IPS-NIHi7 (cell line): ENCODE measurements at regions not wholly inside any gene's neighbourhood (a gene's known extent, or its start where the extent isn't known, plus 50 kb on each side); places are given as distances from the start of the nearest gene placed in this dataset.
A peak's percentile ranks its signal among the peaks of the same experiment; 100 is the strongest.
"Not testable (repeated sequence)": the region's sequence is repeated elsewhere in the genome, so short reads cannot be mapped to it uniquely, and the experiment has no call there.

Source experiments
- DNase-seq: peaks from one replicate; pipeline ENCODE4 v3.0.0; 2012; ENCODE audit warnings: mixed read lengths; ENCODE audit errors: extremely low spot score

- DNase-seq, result no peak
Measured at GRCh38 chr10:2921956-2922680, 145.2 kb upstream of the PFKP start.

GRCh38 chr10:2920637-2921036 lies 146.7 kb upstream of the PFKP start:
- DNase-seq, result no peak

- DNase-seq, result no peak
Measured at GRCh38 chr10:2920168-2920567, 147.2 kb upstream of the PFKP start.

GRCh38 chr10:2919016-2919415 lies 148.3 kb upstream of the PFKP start:
- no peak for DNase-seq

GRCh38 chr10:2918489-2918888 lies 148.9 kb upstream of the PFKP start:
- no peak for DNase-seq

- DNase-seq, result peak; percentile 27
Measured at GRCh38 chr10:2917926-2918325, 149.4 kb upstream of the PFKP start.

GRCh38 chr10:2915412-2915811 lies 151.9 kb upstream of the PFKP start:
- DNase-seq, result no peak

GRCh38 chr10:2914741-2915140 lies 152.6 kb upstream of the PFKP start:
- DNase-seq, result no peak

GRCh38 chr10:2913474-2913873 lies 153.9 kb upstream of the PFKP start:
- no peak for DNase-seq

- no peak for DNase-seq
Measured at GRCh38 chr10:2910656-2911055, 156.7 kb upstream of the PFKP start.

GRCh38 chr10:2909921-2910320 lies 157.4 kb upstream of the PFKP start:
- DNase-seq, result no peak

GRCh38 chr10:2908851-2909630 lies 158.3 kb upstream of the PFKP start:
- no peak for DNase-seq

GRCh38 chr10:2906974-2907373 lies 160.4 kb upstream of the PFKP start:
- DNase-seq, result no peak

GRCh38 chr10:2905851-2906250 lies 161.5 kb upstream of the PFKP start:
- DNase-seq, result no peak

- no peak for DNase-seq
Measured at GRCh38 chr10:2900530-2900929, 166.8 kb upstream of the PFKP start.

GRCh38 chr10:2899246-2899951 lies 167.9 kb upstream of the PFKP start:
- DNase-seq, result no peak

- no peak for DNase-seq
Measured at GRCh38 chr10:2898509-2898860, 168.9 kb upstream of the PFKP start.

GRCh38 chr10:2897619-2898508 lies 169.5 kb upstream of the PFKP start:
- DNase-seq, result no peak

GRCh38 chr10:2896334-2896733 lies 171.0 kb upstream of the PFKP start:
- not testable (repeated sequence) for DNase-seq

- DNase-seq, result no peak
Measured at GRCh38 chr10:2895594-2896196, 171.7 kb upstream of the PFKP start.

GRCh38 chr10:2893991-2894390 lies 173.4 kb upstream of the PFKP start:
- DNase-seq, result no peak
